GM12878 (cell line): ENCODE measurements at regions not wholly inside any gene's neighbourhood (a gene's known extent, or its start where the extent isn't known, plus 50 kb on each side); places are given as distances from the start of the nearest gene placed in this dataset.

Source experiments
- ATAC-seq: fragments of 200-7000 bp; cut with Tn5 transposase; 3 replicates; pipeline ENCODE4 v1.9.1; 2020; ENCODE audit warnings: mild to moderate bottlenecking, moderate library complexity
- BruUV-seq: library from RNA; stranded (reverse); fragments of 400-500 nt; replicated peaks from 2 replicates; lab custom pipeline; 2021; lab: Mats Ljungman, UMichigan
- CTCF ChIA-PET: fragments of 300-600 bp; sonication (Branson Sonifier 250); formaldehyde crosslinking; extraction: SDS; loops from one replicate; lab custom pipeline; 2021; ENCODE audit warnings: inconsistent platforms; lab: Yijun Ruan, JAX
- POLR2A ChIA-PET: fragments of 350-600 bp; formaldehyde crosslinking; extraction: SDS; loops from one replicate; lab custom pipeline; 2021; ENCODE audit warnings: inconsistent platforms; lab: Charles Lee
- RAD21 ChIA-PET: fragments of 300-600 bp; sonication (Branson Sonifier 250); formaldehyde crosslinking; loops from one replicate; lab custom pipeline; 2023; ENCODE audit warnings: antibody characterized with exemption; ENCODE audit not compliant: unreplicated experiment; lab: Charles Lee
- SMC1A ChIA-PET: fragments of 300-600 bp; sonication (Branson Sonifier 250); formaldehyde crosslinking; loops from one replicate; lab custom pipeline; 2023; ENCODE audit not compliant: unreplicated experiment, uncharacterized antibody; lab: Charles Lee
- DNase-seq: peaks from one replicate; pipeline ENCODE4 v3.0.0-alpha.2; 2011; ENCODE audit warnings: low read depth, low spot score
- FAIRE-seq: peaks from 3 replicates; lab custom pipeline; 2011; peaks lifted over from hg19 to GRCh38; lab: Jason Lieb, UNC
- H2AFZ ChIP-seq: 2 replicates; pipeline ENCODE4 v1.6.0; 2011; ENCODE audit warnings: low read depth, low read length, control low read depth; ENCODE audit not compliant: control insufficient read depth
- H3K27ac ChIP-seq: 2 replicates; pipeline ENCODE4 v1.5.1; 2011; ENCODE audit warnings: control low read depth; ENCODE audit not compliant: control insufficient read depth, insufficient read depth
- H3K27me3 ChIP-seq, 2 experiments: replicated peaks in 1 of 2; 2 replicates each; pipeline versions ENCODE4 v1.6.0 to v1.6.1; 2011; ENCODE audit warnings: low read length in 1 of 2; ENCODE audit not compliant: control insufficient read depth in 2 of 2, insufficient read depth in 2 of 2
- H3K36me3 ChIP-seq, 2 experiments: 2 replicates each; pipeline ENCODE4 v1.5.1; 2011; ENCODE audit warnings: low read length in 1 of 2; ENCODE audit not compliant: control insufficient read depth in 2 of 2, insufficient read depth in 2 of 2
- H3K4me1 ChIP-seq: 2 replicates; pipeline ENCODE4 v1.6.1; 2011; ENCODE audit warnings: mild to moderate bottlenecking, low read length, moderate library complexity, mixed read lengths; ENCODE audit not compliant: control insufficient read depth, insufficient read depth
- H3K4me2 ChIP-seq: 2 replicates; pipeline ENCODE4 v1.6.0; 2011; ENCODE audit warnings: control low read depth; ENCODE audit not compliant: control insufficient read depth, insufficient read depth
- H3K4me3 ChIP-seq: fragments of 200-600 bp; sonication (generic); 2 replicates; pipeline ENCODE4 v1.5.1; 2016
- H3K79me2 ChIP-seq: 2 replicates; pipeline ENCODE4 v1.6.0; 2011; ENCODE audit warnings: low read length; ENCODE audit not compliant: control insufficient read depth, insufficient read depth
- H3K9ac ChIP-seq: 2 replicates; pipeline ENCODE4 v1.8.0; 2011; ENCODE audit warnings: low read length, control low read depth, mixed read lengths; ENCODE audit not compliant: control insufficient read depth, insufficient read depth
- H3K9me3 ChIP-seq: replicated peaks from 3 replicates; pipeline ENCODE4 v1.5.1; 2011; ENCODE audit warnings: mild to moderate bottlenecking, low read length; ENCODE audit not compliant: control insufficient read depth, insufficient read depth
- H4K20me1 ChIP-seq: 2 replicates; pipeline ENCODE4 v1.6.0; 2011; ENCODE audit not compliant: control insufficient read depth, insufficient read depth
- CTCF ChIP-seq, 3 experiments: IDR thresholded peaks in 2 of 3; conservative IDR thresholded peaks in 1 of 3; 2 replicates each; pipeline ENCODE4 v1.5.1; 2011; ENCODE audit warnings: low read depth in 3 of 3, low read length in 3 of 3, mild to moderate bottlenecking in 3 of 3, control low read depth in 2 of 3, moderate library complexity in 2 of 3, inconsistent platforms in 1 of 3, mixed read lengths in 1 of 3; ENCODE audit not compliant: control insufficient read depth in 2 of 3, insufficient read depth in 1 of 3; ENCODE audit errors: extremely low read depth in 1 of 3
- EED ChIP-seq: sonication (generic); IDR thresholded peaks from 2 replicates; pipeline ENCODE4 v1.6.1; 2016; ENCODE audit warnings: antibody characterized with exemption, low read depth
- HSF1 ChIP-seq: fragments of 150-350 bp; IDR thresholded peaks from 2 replicates; pipeline ENCODE4 v1.6.1; 2014; ENCODE audit warnings: mild to moderate bottlenecking, low read depth, low read length
- IKZF2 ChIP-seq, 2 experiments: fragments of 450-650 bp; IDR thresholded peaks; 2 replicates each; pipeline ENCODE4 v1.6.1; 2017; ENCODE audit warnings: mild to moderate bottlenecking in 2 of 2, moderate library complexity in 2 of 2
- IRF5 ChIP-seq: fragments of 450-650 bp; IDR thresholded peaks from 2 replicates; pipeline ENCODE4 v1.6.1; 2017; ENCODE audit warnings: borderline replicate concordance
- MXI1 ChIP-seq: fragments of 150-350 bp; IDR thresholded peaks from 2 replicates; pipeline ENCODE4 v1.6.1; 2011; ENCODE audit warnings: low read depth, mild to moderate bottlenecking, inconsistent platforms, low read length, improper control_type of control experiment
- NFYB ChIP-seq: IDR thresholded peaks from 2 replicates; pipeline ENCODE4 v1.6.1; 2011; ENCODE audit warnings: low read depth, mild to moderate bottlenecking, low read length, improper control_type of control experiment, moderate library complexity; ENCODE audit not compliant: insufficient read depth
- RUNX3 ChIP-seq: IDR thresholded peaks from 2 replicates; pipeline ENCODE4 v1.6.1; 2012; ENCODE audit warnings: low read length, inconsistent platforms
- WRNIP1 ChIP-seq: IDR thresholded peaks from 2 replicates; pipeline ENCODE4 v1.6.1; 2011; ENCODE audit warnings: low read depth, low read length, improper control_type of control experiment, borderline replicate concordance
- ZBTB4 ChIP-seq: fragments of 450-650 bp; formaldehyde crosslinking; IDR thresholded peaks from 2 replicates; pipeline ENCODE4 v1.4.0; 2022; ENCODE audit warnings: mild to moderate bottlenecking, moderate library complexity
- ZNF274 ChIP-seq: IDR thresholded peaks from one replicate; pipeline ENCODE4 v1.8.0; 2011; ENCODE audit not compliant: insufficient read length, insufficient read depth
- ZNF622 ChIP-seq: fragments of 450-650 bp; IDR thresholded peaks from 2 replicates; pipeline ENCODE4 v1.6.1; 2017; ENCODE audit warnings: mild to moderate bottlenecking, inconsistent platforms
- WGBS: methylation state at CpG from one replicate; pipeline ENCODE4 v1.1.6; 2016; ENCODE audit warnings: low lambda C conversion rate; ENCODE audit not compliant: insufficient replicate concordance, insufficient coverage; ENCODE audit errors: missing lambda C conversion rate; 5-methylcytosine and 5-hydroxymethylcytosine counted together
- in situ Hi-C: fragments of 300-500 bp; cut with MboI; formaldehyde crosslinking; loops from 9 replicates; pipeline ENCODE4 v1.14.3; 2018; ENCODE audit warnings: mixed read lengths
- intact Hi-C: fragments of 100-400 bp; cut with micrococcal nuclease; formaldehyde crosslinking; loops from one replicate; pipeline ENCODE4 v1.14.2; 2022; ENCODE audit not compliant: unreplicated experiment

GRCh38 chr13:70384156-70384555 lies 275.9 kb upstream of the KLHL1 start (continued):
- no peak for TF ChIP-seq ZBTB4 (CRISPR knock-in tag)
- no peak for TF ChIP-seq MXI1
- TF ChIP-seq NFYB, result no peak
- no peak for TF ChIP-seq ZNF274
- no peak for TF ChIP-seq ZNF622
- no peak for TF ChIP-seq IKZF2 (IDR thresholded peaks at IDR 0.05)
- TF ChIP-seq IRF5, result no peak
- no peak for TF ChIP-seq WRNIP1
- TF ChIP-seq RUNX3, result no peak
- TF ChIP-seq EED, result no peak
- TF ChIP-seq, all 136 proteins: peak for 0

GRCh38 chr13:70380809-70381208 lies 272.6 kb upstream of the KLHL1 start:
- no peak overlapping the region for H3K4me3 ChIP-seq
- H3K27me3 ChIP-seq, result no peaks in the 10 kb centered on the region
- POLR2A ChIA-PET, result no interaction called here
- BruUV-seq, result no TSS peak
- in situ Hi-C loops (no loop called here), intact Hi-C loops (no loop called here)
- no peaks in the 10 kb centered on the region for H3K9me3 ChIP-seq
- H4K20me1 ChIP-seq, result no peaks in the 10 kb centered on the region
- ATAC-seq, result no peak
- no peaks in the 10 kb centered on the region for H3K36me3 ChIP-seq
- SMC1A ChIA-PET, result no interaction called here
- RAD21 ChIA-PET, result no interaction called here
- no peak overlapping the region for H3K4me2 ChIP-seq
- H3K9ac ChIP-seq, result no peak overlapping the region
- WGBS, result 10% methylated on average over 2 of the region's 2 CpGs
- H3K79me2 ChIP-seq, result no peaks in the 10 kb centered on the region
- FAIRE-seq, result no peak
- H3K4me1 ChIP-seq, result no peaks in the 10 kb centered on the region
- CTCF ChIA-PET, result no interaction called here
- no peak for DNase-seq
- H3K27ac ChIP-seq, result no peak overlapping the region
- no peak overlapping the region for H2AFZ ChIP-seq
- TF ChIP-seq HSF1 (no peak), CTCF (IDR thresholded peaks at IDR 0.05 in 2 of 3, conservative IDR thresholded peaks at IDR 0.05 in 1 of 3; ENCODE audit: control insufficient read depth in 2 of 3, extremely low read depth in 1 of 3, insufficient read depth in 1 of 3, low read depth in 3 of 3, low read length in 3 of 3) (no peak)
